Activated CD4-positive, alpha-beta T cell treated with anti-CD3 and anti-CD28 coated beads for 36 hours (primary cell): ENCODE measurements at regions not wholly inside any gene's neighbourhood (a gene's known extent, or its start where the extent isn't known, plus 50 kb on each side); places are given as distances from the start of the nearest gene placed in this dataset.

Source experiments
- ATAC-seq: fragments of 200-7000 bp; cut with Tn5 transposase; one replicate; pipeline ENCODE4 v1.10.0; 2021; ENCODE audit warnings: mild to moderate bottlenecking, moderate library complexity
- CTCF ChIA-PET: fragments of 350-600 bp; sonication (Branson Sonifier 250); formaldehyde crosslinking; loops from one replicate; lab custom pipeline; 2021; ENCODE audit warnings: antibody characterized with exemption; lab: Charles Lee
- POLR2A ChIA-PET: fragments of 350-600 bp; sonication (Branson Sonifier 250); formaldehyde crosslinking; loops from one replicate; lab custom pipeline; 2021; ENCODE audit warnings: antibody characterized with exemption, inconsistent platforms; lab: Charles Lee
- DNase-seq: peaks from one replicate; pipeline ENCODE4 v3.0.0-alpha.2; 2020
- H3K27ac Mint-ChIP-seq: one replicate; pipeline ENCODE4 v1.8.0; 2021; ENCODE audit warnings: mixed read lengths
- H3K27me3 Mint-ChIP-seq: one replicate; pipeline ENCODE4 v1.8.0; 2021; ENCODE audit warnings: mixed read lengths
- H3K36me3 Mint-ChIP-seq: one replicate; pipeline ENCODE4 v1.8.0; 2021; ENCODE audit warnings: low read depth, mixed read lengths
- H3K4me1 Mint-ChIP-seq: one replicate; pipeline ENCODE4 v1.8.0; 2021; ENCODE audit warnings: mixed read lengths
- H3K4me3 Mint-ChIP-seq: one replicate; pipeline ENCODE4 v1.8.0; 2021; ENCODE audit warnings: mild to moderate bottlenecking, moderate library complexity, mixed read lengths
- H3K9me3 Mint-ChIP-seq: one replicate; pipeline ENCODE4 v1.8.0; 2021; ENCODE audit warnings: low read depth, mixed read lengths
- intact Hi-C, 2 experiments: fragments of 100-400 bp; cut with DNase I in 1 of 2; cut with micrococcal nuclease in 1 of 2; formaldehyde crosslinking; loops; one replicate each; pipeline versions ENCODE4 v1.14.2 to v1.15.1; 2022 to 2024; cut with DNase I, micrococcal nuclease

DNA sequence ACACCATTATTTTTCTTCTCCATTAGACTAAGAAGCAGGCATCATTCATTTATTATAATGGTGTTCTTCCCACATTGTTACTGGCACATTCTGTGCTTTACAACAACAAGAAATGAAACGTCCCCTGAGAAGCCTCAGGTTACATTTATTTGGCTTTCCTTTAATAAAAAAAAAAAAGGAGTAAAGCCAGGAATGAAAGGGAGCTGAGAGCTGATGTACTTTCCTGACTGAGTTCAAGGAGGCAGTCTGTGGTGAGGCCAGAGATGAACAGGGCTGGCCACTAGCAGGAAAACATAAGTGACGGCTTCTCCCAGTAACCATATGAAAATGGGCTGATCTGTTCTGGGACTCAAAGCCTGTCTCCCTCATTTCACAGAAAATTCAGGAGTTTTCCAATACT is 742.1 kb downstream of the MAFB start:
- intact Hi-C loops: no loop called here
- POLR2A ChIA-PET: no interaction called here
- DNase-seq (no peak), ATAC-seq (no peak)
- CTCF ChIA-PET: interaction anchor here (0.7 kb wide), 1 partner anchor 88 kb away, joined by 3 read pairs; no protein-coding TSS in a partner anchor
- no peaks in the 10 kb centered on the region for H3K36me3 Mint-ChIP-seq
- H3K4me1 Mint-ChIP-seq: no peaks in the 10 kb centered on the region
- H3K4me3 Mint-ChIP-seq: no peak overlapping the region
- H3K27me3 Mint-ChIP-seq: no peaks in the 10 kb centered on the region
- no peaks in the 10 kb centered on the region for H3K9me3 Mint-ChIP-seq
- no peak overlapping the region for H3K27ac Mint-ChIP-seq

DNA sequence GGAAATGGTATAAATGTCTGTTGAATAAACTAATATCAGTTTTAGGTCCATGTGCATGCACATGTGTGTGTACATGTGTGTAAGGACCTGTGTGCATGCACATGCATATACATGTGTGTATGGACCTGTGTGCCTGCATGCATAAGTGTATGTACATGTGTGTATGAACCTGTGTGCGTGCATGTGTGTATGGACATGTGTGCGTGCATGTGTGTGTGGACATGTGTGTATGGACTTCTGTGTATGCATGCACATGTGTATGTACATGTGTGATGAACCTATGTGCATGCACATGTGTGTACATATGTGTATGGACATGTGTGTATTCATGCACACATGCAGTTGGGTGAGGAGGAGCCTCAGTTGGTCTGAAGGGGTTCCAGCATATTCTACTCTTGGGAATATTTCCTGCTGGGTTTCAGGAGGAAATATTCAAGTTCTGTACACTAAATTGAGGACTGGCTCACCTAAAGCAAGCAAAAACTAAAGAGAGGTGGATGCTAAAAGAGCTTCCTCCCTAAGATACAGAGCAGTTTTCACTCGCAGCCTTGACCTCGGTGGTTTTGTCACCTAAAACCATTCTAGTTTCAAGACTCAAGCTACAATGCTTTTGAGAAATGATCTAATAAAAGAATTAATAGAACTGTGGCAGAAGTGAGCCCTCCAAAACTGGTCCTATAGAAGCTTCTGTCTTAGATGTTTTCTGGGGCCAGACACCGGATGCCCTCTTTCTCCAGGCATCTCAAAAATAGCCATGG is 742.8 kb downstream of the MAFB start:
- POLR2A ChIA-PET: no interaction called here
- Mint-ChIP-seq H3K4me3 (no peak overlapping the region), H3K36me3 (no peaks in the 10 kb centered on the region), H3K9me3 (no peaks in the 10 kb centered on the region), H3K27ac (no peak overlapping the region), H3K4me1 (no peaks in the 10 kb centered on the region), H3K27me3 (no peaks in the 10 kb centered on the region)
- ATAC-seq: no peak
- no peak for DNase-seq
- CTCF ChIA-PET: no interaction called here
- intact Hi-C loops: no loop called here

DNA sequence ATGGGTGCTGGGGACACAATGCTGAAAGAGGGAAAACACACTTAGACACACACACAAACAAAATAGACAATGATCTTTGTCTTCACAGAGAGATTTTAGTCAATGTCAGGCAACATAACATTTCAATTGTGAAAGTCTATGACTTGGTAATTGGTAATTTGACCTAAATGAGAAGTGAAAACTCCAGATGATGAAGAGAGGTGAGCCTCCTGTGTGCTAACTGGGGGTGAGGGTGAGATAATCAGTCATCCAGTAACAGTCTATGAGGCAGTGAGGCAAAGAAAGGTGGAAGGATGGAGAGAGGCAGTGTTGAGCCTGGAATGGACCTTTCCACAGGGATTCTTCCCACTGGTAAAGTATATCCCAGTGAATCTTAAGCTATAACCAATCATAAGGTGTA is 744.2 kb downstream of the MAFB start:
- no peaks in the 10 kb centered on the region for H3K9me3 Mint-ChIP-seq
- ChIA-PET CTCF (no interaction called here), POLR2A (no interaction called here)
- H3K27me3 Mint-ChIP-seq: peaks cover under 1% of the 10 kb centered on the region
- H3K36me3 Mint-ChIP-seq: no peaks in the 10 kb centered on the region
- ATAC-seq (no peak), DNase-seq (no peak)
- H3K4me3 Mint-ChIP-seq: no peak overlapping the region
- no peaks in the 10 kb centered on the region for H3K4me1 Mint-ChIP-seq
- intact Hi-C loops: no loop called here
- no peak overlapping the region for H3K27ac Mint-ChIP-seq

DNA sequence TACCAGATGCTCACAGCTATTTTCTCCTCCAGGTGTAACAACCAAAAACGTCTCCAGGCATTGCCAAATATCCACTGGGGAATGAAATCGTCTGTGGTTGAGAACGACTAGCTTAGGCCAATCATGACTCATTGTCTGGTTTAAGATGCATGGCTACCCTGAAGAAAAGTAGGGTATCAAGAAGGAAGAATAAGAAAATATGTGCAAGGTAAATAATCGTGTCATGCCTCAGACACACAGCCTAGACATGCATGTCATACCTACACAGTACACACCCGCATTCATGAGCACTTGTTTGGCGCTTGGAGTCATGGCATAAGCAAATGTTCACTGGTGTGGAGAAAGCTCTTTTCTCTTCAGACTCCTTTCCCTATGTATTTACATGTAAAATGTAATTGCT is 745.7 kb downstream of the MAFB start:
- intact Hi-C loops: no loop called here
- Mint-ChIP-seq H3K27me3 (peaks cover 2% of the 10 kb centered on the region), H3K36me3 (no peaks in the 10 kb centered on the region), H3K4me1 (no peaks in the 10 kb centered on the region), H3K27ac (no peak overlapping the region), H3K4me3 (no peak overlapping the region), H3K9me3 (no peaks in the 10 kb centered on the region)
- DNase-seq (no peak), ATAC-seq (no peak)
- ChIA-PET CTCF (interaction anchor here (0.7 kb wide), 1 partner anchor 747 kb away, joined by 3 read pairs; no protein-coding TSS in a partner anchor), POLR2A (no interaction called here)

DNA sequence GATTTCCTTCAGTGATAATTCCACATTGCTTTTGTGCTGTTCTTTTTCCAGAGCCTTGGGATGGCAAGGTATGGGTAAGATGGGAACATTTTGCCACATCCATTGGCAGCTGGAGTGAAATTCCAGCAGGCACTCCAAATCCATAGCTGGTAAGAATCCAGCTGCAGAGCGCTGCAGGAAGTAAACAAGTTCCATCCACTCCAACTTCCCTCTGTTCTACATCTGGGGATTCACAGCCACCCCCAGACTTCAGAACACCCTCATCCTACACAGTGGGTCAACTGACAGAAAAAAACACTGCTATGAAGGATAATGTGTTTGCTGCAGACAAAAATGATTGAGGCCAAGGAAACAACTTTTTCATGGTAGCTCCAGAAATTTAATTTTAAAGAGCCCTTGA is 747.8 kb downstream of the MAFB start:
- intact Hi-C loops: no loop called here
- no peaks in the 10 kb centered on the region for H3K4me1 Mint-ChIP-seq
- H3K36me3 Mint-ChIP-seq: no peaks in the 10 kb centered on the region
- POLR2A ChIA-PET: no interaction called here
- no peak for DNase-seq
- ATAC-seq: no peak
- peaks cover 2% of the 10 kb centered on the region for H3K27me3 Mint-ChIP-seq
- no peak overlapping the region for H3K27ac Mint-ChIP-seq
- H3K9me3 Mint-ChIP-seq: no peaks in the 10 kb centered on the region
- H3K4me3 Mint-ChIP-seq: no peak overlapping the region
- CTCF ChIA-PET: no interaction called here

DNA sequence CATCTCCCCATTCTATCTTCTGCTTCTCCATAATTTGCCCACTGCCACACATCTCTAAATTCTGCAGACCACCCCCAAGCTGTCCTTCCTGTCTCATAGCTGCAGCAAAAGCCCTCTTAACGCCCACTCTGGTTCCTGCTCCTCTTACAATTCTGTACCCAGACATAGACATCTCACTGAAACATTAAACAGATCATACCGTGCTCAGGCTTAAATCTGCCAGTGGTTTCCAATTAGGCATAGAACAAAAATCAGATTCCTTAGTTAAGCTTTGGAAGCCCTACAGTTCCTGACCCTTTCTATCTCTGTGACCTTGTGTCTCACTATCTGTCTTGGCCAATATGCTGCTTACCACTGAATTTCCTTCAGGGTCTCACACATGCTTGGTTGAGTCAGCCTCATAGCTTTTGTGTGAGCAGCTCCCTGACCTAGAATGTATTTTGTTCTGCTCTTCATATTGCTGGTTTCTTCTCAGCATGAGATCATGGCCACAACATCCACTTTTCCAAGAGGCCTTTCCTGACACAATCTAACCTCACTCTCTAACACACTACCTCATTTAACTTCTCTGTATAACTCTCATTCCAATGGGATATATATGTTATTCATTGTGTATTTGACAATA is 749.7 kb downstream of the MAFB start:
- ATAC-seq: no peak
- ChIA-PET CTCF (no interaction called here), POLR2A (no interaction called here)
- intact Hi-C loops: no loop called here
- Mint-ChIP-seq H3K9me3 (no peaks in the 10 kb centered on the region), H3K4me3 (no peak overlapping the region), H3K27ac (no peak overlapping the region), H3K27me3 (peaks cover 2% of the 10 kb centered on the region), H3K36me3 (no peaks in the 10 kb centered on the region), H3K4me1 (no peaks in the 10 kb centered on the region)
- no peak for DNase-seq

DNA sequence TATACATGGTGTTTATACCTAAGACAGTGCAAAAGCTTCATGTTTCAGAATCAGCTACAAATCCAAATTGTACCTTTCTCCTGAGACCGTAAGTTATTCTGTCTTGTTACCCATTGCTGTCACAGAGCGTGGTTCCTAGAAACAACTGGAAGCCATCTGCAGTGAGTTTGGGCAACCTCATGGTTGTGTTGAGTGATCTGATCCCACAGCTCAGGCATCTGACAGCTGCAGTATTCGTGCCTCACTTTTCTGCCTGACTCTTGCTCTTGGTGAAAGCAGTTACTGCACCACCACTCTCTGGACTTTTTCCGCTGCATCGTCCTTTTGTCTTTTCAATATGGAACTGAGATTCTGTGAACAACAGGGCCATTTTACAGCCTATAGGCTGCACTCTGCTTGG is 752.6 kb downstream of the MAFB start:
- ChIA-PET CTCF (no interaction called here), POLR2A (no interaction called here)
- DNase-seq: no peak
- H3K27ac Mint-ChIP-seq: no peak overlapping the region
- intact Hi-C loops: no loop called here
- H3K4me3 Mint-ChIP-seq: no peak overlapping the region
- peaks cover 2% of the 10 kb centered on the region for H3K27me3 Mint-ChIP-seq
- ATAC-seq: no peak
- no peaks in the 10 kb centered on the region for H3K4me1 Mint-ChIP-seq
- no peaks in the 10 kb centered on the region for H3K36me3 Mint-ChIP-seq
- no peaks in the 10 kb centered on the region for H3K9me3 Mint-ChIP-seq

DNA sequence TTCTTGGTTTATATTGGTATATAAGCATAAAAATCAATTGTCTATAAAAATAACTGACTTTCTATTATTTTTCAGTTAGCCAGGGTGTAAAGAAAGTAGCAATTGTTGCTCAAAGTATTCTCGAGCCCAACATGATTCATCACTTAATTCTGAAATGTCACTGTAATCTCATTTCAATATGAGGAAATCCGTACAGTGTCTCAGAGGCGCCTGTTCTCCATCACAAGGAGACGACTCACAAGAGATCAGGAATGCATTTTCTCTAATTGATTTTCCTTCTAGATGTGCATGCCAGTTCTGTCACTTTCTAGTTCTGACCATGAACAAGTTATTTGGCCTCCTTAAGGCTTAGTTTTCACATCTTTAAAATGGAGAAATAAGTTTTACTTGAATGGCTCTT is 753.1 kb downstream of the MAFB start:
- Mint-ChIP-seq H3K4me3 (no peak overlapping the region), H3K36me3 (no peaks in the 10 kb centered on the region), H3K4me1 (no peaks in the 10 kb centered on the region), H3K27me3 (peaks cover 2% of the 10 kb centered on the region), H3K27ac (no peak overlapping the region), H3K9me3 (no peaks in the 10 kb centered on the region)
- ChIA-PET CTCF (no interaction called here), POLR2A (no interaction called here)
- intact Hi-C loops: no loop called here
- ATAC-seq: no peak
- DNase-seq: no peak

DNA sequence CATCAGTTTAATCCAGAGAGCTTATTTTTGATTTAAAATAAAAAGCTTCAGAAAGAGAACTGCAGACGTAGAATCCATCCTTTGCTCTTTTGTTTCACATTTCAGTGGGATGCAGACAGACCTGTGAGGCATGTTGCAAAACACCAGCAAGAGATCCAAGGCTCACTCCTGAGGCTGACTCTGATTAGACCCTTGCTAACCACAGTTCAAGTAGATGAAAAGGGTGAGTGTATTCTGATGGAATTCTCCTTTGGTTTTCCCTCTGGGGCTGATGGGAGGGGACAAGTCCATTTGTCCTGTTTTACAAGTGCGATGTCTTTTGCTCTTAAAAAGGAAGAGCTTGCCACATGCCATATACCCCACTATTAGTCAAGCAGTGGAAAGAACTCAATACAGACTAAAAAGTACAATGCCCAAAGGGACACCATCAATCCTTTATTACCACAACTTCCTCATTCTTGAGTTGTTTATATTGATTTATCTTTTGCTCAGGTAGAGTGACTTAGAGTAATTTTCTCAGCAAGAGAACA is 772.7 kb downstream of the MAFB start:
- Mint-ChIP-seq H3K27me3 (peaks cover 4% of the 10 kb centered on the region), H3K27ac (no peak overlapping the region), H3K4me1 (no peaks in the 10 kb centered on the region), H3K9me3 (no peaks in the 10 kb centered on the region), H3K36me3 (no peaks in the 10 kb centered on the region), H3K4me3 (no peak overlapping the region)
- intact Hi-C loops: no loop called here
- ChIA-PET POLR2A (no interaction called here), CTCF (no interaction called here)
- DNase-seq (no peak), ATAC-seq (no peak)

DNA sequence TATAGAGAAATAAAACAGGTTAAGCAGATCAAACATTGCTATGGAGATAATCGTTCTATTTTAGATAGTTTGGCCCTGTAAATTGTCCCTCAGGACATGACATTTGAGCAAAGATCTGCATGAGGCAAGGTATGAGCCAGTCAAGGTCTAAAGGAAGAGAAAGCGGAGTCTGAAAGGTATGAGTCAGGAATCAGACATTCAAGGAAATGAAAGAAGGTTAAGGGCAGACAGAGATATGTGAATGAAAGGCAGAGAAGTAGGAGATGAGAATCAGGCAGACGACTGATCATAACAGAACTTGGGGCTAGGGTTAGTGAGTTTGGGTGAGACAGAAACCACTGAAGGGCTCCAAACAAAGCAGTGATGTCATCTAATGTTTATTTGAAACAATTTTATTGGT is 775.8 kb downstream of the MAFB start:
- ChIA-PET CTCF (no interaction called here), POLR2A (no interaction called here)
- no peak for ATAC-seq
- no peak for DNase-seq
- Mint-ChIP-seq H3K36me3 (no peaks in the 10 kb centered on the region), H3K4me1 (no peaks in the 10 kb centered on the region), H3K9me3 (no peaks in the 10 kb centered on the region), H3K27ac (no peak overlapping the region), H3K4me3 (no peak overlapping the region), H3K27me3 (no peaks in the 10 kb centered on the region)
- intact Hi-C loops: no loop called here

DNA sequence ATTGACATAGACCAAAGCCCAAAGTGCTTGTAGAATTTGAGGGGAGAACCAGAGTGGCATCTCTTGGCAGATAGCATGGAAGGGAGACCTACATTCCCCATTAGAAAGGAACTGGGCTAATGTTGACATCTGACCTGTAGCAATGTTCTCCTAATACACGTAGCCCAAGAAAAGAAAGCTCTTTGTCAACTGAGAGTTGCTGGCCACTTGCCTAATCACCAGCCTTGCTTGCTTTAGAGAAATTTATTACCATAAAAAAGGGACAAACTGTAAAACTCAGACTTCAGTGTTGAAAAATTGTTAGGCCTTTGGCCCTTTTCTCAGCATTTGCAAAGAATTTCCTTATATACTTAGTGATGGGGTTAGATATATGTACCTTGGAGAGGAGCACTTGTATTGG is 777.5 kb downstream of the MAFB start:
- ATAC-seq (no peak), DNase-seq (no peak)
- Mint-ChIP-seq H3K36me3 (no peaks in the 10 kb centered on the region), H3K4me1 (no peaks in the 10 kb centered on the region), H3K27me3 (peaks cover 3% of the 10 kb centered on the region), H3K27ac (no peak overlapping the region), H3K9me3 (no peaks in the 10 kb centered on the region), H3K4me3 (no peak overlapping the region)
- ChIA-PET POLR2A (no interaction called here), CTCF (no interaction called here)
- intact Hi-C loops: no loop called here

DNA sequence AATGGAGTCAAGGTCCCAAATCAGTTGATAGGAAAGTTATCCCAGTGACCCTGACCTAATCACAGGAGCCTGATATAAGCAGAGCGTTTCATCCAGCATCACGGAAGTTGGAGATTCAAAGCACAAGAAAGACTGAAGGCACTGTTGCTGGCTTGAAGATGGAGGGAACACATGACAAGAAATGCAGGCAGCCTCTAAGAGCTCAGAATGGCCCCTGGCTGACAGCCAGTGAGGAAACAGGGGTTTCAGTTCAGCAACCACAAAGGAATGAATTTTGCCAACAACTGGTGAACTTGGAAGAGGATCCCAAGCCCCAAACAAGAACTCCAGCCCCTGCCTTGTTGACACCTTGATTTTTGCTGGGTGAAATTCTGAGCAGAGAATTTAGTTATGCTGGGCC is 778.5 kb downstream of the MAFB start:
- intact Hi-C loops: no loop called here
- Mint-ChIP-seq H3K9me3 (peaks cover 2% of the 10 kb centered on the region), H3K4me3 (no peak overlapping the region), H3K27ac (no peak overlapping the region), H3K27me3 (peaks cover 7% of the 10 kb centered on the region), H3K36me3 (no peaks in the 10 kb centered on the region), H3K4me1 (no peaks in the 10 kb centered on the region)
- ATAC-seq: no peak
- ChIA-PET POLR2A (no interaction called here), CTCF (no interaction called here)
- DNase-seq: no peak
